Activated CD4-positive, alpha-beta T cell treated with anti-CD3 and anti-CD28 coated beads for 36 hours (primary cell): ENCODE measurements at regions not wholly inside any gene's neighbourhood (a gene's known extent, or its start where the extent isn't known, plus 50 kb on each side); places are given as distances from the start of the nearest gene placed in this dataset.

Experiments
- ATAC-seq: fragments of 200-7000 bp; cut with Tn5 transposase; one replicate; pipeline ENCODE4 v1.10.0; 2021; ENCODE audit warnings: mild to moderate bottlenecking, moderate library complexity
- CTCF ChIA-PET: fragments of 350-600 bp; sonication (Branson Sonifier 250); formaldehyde crosslinking; loops from one replicate; lab custom pipeline; 2021; ENCODE audit warnings: antibody characterized with exemption; lab: Charles Lee
- POLR2A ChIA-PET: fragments of 350-600 bp; sonication (Branson Sonifier 250); formaldehyde crosslinking; loops from one replicate; lab custom pipeline; 2021; ENCODE audit warnings: antibody characterized with exemption, inconsistent platforms; lab: Charles Lee
- DNase-seq: peaks from one replicate; pipeline ENCODE4 v3.0.0-alpha.2; 2020
- H3K27ac Mint-ChIP-seq: one replicate; pipeline ENCODE4 v1.8.0; 2021; ENCODE audit warnings: mixed read lengths
- H3K27me3 Mint-ChIP-seq: one replicate; pipeline ENCODE4 v1.8.0; 2021; ENCODE audit warnings: mixed read lengths
- H3K36me3 Mint-ChIP-seq: one replicate; pipeline ENCODE4 v1.8.0; 2021; ENCODE audit warnings: low read depth, mixed read lengths
- H3K4me1 Mint-ChIP-seq: one replicate; pipeline ENCODE4 v1.8.0; 2021; ENCODE audit warnings: mixed read lengths
- H3K4me3 Mint-ChIP-seq: one replicate; pipeline ENCODE4 v1.8.0; 2021; ENCODE audit warnings: mild to moderate bottlenecking, moderate library complexity, mixed read lengths
- H3K9me3 Mint-ChIP-seq: one replicate; pipeline ENCODE4 v1.8.0; 2021; ENCODE audit warnings: low read depth, mixed read lengths
- intact Hi-C, 2 experiments: fragments of 100-400 bp; cut with DNase I in 1 of 2; cut with micrococcal nuclease in 1 of 2; formaldehyde crosslinking; loops; one replicate each; pipeline versions ENCODE4 v1.14.2 to v1.15.1; 2022 to 2024; cut with DNase I, micrococcal nuclease

DNA sequence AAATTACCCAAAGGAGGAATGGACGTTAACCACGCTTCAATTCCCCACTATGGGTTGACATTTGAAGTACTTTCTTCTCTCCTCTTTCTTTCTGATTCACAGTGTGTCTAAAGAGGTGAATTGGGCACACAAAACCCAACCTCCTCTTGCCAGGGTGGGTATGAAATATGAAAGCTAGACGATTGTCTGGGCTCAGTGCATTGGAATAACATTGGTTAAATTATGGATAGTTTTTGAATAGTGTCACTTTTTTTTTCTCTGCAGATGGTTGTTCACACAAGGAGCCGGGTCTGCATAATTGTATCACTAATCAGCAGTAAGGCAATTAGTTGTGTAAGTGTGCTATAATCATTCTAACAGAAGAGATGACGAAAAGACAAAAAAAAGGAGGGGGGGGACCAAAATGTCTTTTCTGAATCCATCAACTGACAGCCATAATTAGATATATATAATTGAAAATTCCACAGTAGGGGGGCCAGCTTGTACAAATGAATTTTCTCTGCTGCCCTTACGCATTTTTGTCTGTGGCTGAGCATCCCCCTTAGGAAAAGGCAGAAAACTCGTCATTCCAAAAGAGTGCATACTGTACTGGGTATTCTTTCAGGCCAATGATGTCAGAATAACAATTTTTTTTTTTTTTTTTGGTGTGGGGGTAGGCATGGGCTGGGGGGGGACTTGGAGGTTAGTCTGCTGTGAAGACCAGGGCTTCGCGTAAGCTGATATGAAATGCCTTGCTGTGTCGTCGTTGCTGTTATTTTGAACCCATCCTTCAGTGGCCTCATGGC lies 307.5 kb upstream of the SALL1 start:
- intact Hi-C loops = no loop called here
- ChIA-PET CTCF (no interaction called here), POLR2A (no interaction called here)
- Mint-ChIP-seq H3K27me3 (no peaks in the 10 kb centered on the region), H3K4me1 (no peaks in the 10 kb centered on the region), H3K9me3 (peaks cover 8% of the 10 kb centered on the region), H3K4me3 (no peak overlapping the region), H3K36me3 (no peaks in the 10 kb centered on the region), H3K27ac (no peak overlapping the region)
- no peak for ATAC-seq
- no peak for DNase-seq

DNA sequence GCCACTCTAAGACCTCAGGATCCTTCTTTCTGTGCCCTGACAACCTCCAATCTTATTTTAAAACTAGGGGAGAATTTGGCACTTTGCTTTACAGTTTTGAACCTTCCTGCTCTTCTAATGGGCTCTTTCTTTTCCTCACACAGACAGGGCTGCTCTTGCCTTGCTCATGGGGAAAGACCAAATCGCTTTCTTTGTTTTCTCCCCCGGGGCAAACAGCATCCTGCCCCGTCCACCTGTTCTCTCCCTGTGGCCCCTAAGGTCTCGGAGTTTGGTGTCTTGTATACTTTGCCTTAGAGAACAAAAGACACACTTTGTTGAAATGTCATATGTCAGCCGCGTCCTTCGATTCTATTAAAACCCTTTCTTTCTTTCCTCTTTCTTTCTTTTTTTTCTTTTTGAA lies 306.7 kb upstream of the SALL1 start:
- ChIA-PET POLR2A (no interaction called here), CTCF (no interaction called here)
- Mint-ChIP-seq H3K36me3 (no peaks in the 10 kb centered on the region), H3K9me3 (peaks cover 8% of the 10 kb centered on the region), H3K4me1 (no peaks in the 10 kb centered on the region), H3K27me3 (no peaks in the 10 kb centered on the region), H3K4me3 (no peak overlapping the region), H3K27ac (no peak overlapping the region)
- ATAC-seq (no peak), DNase-seq (no peak)
- intact Hi-C loops = no loop called here

DNA sequence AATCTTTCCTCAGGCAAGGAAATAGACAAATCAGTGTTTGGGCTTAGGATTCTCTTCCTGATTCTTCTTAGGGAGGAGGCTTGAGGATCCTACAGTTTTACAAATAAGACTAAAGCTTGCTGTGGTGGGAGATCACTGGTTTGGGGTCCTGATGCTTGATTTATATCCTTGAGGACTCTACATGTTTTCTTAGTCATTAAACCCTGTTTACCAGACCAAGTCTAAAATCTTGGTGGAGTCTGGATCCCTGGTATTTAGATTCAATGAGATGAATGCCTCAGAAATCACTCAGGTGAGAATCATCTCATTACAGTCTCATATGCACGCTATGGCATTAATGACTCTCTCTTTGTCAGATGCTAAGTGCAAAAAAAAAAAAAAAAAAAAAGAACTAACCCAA lies 304.3 kb upstream of the SALL1 start:
- ChIA-PET CTCF (no interaction called here), POLR2A (no interaction called here)
- DNase-seq (no peak), ATAC-seq (no peak)
- Mint-ChIP-seq H3K4me1 (no peaks in the 10 kb centered on the region), H3K9me3 (peaks cover 8% of the 10 kb centered on the region), H3K27ac (no peak overlapping the region), H3K4me3 (no peak overlapping the region), H3K36me3 (no peaks in the 10 kb centered on the region), H3K27me3 (no peaks in the 10 kb centered on the region)
- intact Hi-C loops = no loop called here

DNA sequence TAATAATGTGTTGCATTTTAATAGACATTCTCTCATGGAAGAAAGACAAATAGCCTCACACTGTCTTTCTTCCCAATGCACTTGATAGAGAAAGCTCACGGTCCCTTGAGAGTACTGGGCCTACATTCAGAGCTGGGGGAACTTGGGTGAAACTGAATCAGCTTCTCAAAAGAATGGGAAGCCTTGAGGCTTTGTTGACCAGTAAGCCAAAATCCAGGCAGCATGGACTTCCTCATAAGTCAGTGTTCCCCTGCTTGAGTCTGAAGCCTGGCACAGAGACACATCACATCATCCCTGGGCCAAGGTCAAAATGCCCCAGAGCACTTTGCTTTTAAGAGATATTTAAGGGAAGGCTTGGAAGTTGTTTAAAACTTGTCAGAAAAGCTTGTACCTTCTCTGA lies 302.2 kb upstream of the SALL1 start:
- Mint-ChIP-seq H3K4me3 (no peak overlapping the region), H3K27me3 (no peaks in the 10 kb centered on the region), H3K36me3 (no peaks in the 10 kb centered on the region), H3K27ac (no peak overlapping the region), H3K9me3 (peaks cover 5% of the 10 kb centered on the region), H3K4me1 (no peaks in the 10 kb centered on the region)
- DNase-seq (no peak), ATAC-seq (no peak)
- ChIA-PET CTCF (no interaction called here), POLR2A (no interaction called here)
- intact Hi-C loops = no loop called here

DNA sequence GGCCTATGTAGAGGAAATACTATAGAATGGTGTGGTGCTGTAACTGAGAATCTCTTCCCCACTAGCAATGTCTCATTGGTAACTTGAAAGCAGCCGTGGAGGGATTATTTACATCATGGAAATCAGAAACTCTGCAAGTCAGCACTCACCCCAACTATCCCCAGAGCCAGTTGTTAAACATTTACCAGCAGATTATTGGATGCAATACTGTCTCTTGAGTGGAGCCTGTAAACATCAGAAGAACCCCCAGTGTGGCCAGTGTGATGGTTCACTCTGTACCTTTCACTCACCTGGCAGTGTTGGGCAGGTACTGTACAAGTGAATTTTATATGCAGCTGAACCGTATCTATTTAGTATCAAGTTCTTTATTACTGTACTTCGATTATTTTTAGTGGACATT lies 299.8 kb upstream of the SALL1 start:
- Mint-ChIP-seq H3K27me3 (no peaks in the 10 kb centered on the region), H3K4me1 (no peaks in the 10 kb centered on the region), H3K27ac (no peak overlapping the region), H3K36me3 (no peaks in the 10 kb centered on the region), H3K4me3 (no peak overlapping the region), H3K9me3 (peaks cover 5% of the 10 kb centered on the region)
- ChIA-PET POLR2A (no interaction called here), CTCF (no interaction called here)
- DNase-seq (no peak), ATAC-seq (no peak)
- intact Hi-C loops = no loop called here

DNA sequence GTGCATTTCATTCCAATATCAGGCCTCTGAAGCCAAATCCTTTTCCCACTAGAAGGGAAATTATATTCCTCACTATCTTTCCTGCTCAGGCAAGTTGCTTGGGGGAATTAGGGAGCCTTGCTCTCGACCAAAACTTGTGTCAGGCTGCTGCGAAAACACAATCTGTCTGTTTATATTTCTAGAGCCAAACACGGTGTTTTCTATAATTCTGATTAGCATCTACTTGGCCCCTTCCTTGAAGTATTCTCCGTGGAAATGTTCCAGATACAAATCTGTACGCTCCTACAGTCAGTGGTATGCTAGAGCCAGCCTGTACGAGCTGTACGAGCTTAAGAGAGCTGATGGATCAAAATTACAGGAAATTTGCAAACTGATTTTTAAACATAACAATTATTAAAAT lies 299.3 kb upstream of the SALL1 start:
- Mint-ChIP-seq H3K9me3 (peaks cover 7% of the 10 kb centered on the region), H3K27ac (no peak overlapping the region), H3K27me3 (no peaks in the 10 kb centered on the region), H3K4me1 (no peaks in the 10 kb centered on the region), H3K4me3 (no peak overlapping the region), H3K36me3 (no peaks in the 10 kb centered on the region)
- ChIA-PET POLR2A (no interaction called here), CTCF (no interaction called here)
- ATAC-seq = no peak
- intact Hi-C loops = no loop called here
- no peak for DNase-seq

DNA sequence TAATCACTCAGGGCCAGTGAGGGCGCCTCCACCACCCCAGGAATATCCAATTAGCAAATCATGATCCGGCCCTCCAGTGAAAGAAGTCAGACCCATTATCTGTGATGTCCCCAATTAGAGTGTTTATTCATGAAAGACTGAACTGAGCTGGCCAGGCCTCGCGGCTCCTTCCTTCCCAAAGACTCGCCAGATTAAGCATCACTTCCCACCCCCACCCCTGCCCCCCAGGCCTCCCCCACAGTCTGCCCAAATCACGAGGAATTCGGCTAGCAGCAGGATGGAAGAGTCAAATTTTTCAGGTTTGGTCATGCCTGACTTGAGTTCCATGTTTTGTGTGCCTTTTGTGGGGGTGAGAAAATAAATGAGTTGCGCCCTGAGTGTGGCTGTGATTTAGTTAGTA lies 298.4 kb upstream of the SALL1 start:
- Mint-ChIP-seq H3K27me3 (no peaks in the 10 kb centered on the region), H3K36me3 (no peaks in the 10 kb centered on the region), H3K9me3 (peaks cover 2% of the 10 kb centered on the region), H3K4me1 (no peaks in the 10 kb centered on the region), H3K27ac (no peak overlapping the region), H3K4me3 (no peak overlapping the region)
- ChIA-PET POLR2A (no interaction called here), CTCF (interaction anchor here (0.5 kb wide), 1 partner anchor 537 kb away, joined by 3 read pairs; no protein-coding TSS in a partner anchor)
- no peak for ATAC-seq
- intact Hi-C loops = no loop called here
- no peak for DNase-seq

DNA sequence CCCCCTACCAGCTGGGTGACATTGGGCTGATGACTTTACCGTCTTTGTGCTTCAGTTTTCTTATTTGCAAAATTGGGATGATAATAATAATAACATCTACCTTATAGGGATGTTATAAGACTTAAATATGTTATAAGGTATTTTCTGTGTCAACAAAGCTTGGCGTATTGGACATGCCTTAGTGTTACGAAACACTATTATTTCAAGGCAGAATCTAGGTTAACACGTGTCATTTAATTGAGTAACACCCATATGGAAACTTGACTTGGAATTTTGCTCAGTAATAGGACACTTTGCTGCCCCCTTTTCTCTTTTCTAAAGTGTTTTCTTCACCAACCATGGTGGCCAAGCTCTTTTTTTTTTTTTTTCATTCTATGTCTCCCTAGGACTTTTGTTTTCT lies 294.2 kb upstream of the SALL1 start:
- ATAC-seq (no peak), DNase-seq (no peak)
- peaks cover 12% of the 10 kb centered on the region for H3K27me3 Mint-ChIP-seq
- no peaks in the 10 kb centered on the region for H3K36me3 Mint-ChIP-seq
- peaks cover 2% of the 10 kb centered on the region for H3K9me3 Mint-ChIP-seq
- POLR2A ChIA-PET = no interaction called here
- no peaks in the 10 kb centered on the region for H3K4me1 Mint-ChIP-seq
- intact Hi-C loops = no loop called here
- no peak overlapping the region for H3K27ac Mint-ChIP-seq
- CTCF ChIA-PET = interaction anchor here (0.6 kb wide), 1 partner anchor 10 kb away, joined by 3 read pairs; no protein-coding TSS in a partner anchor
- no peak overlapping the region for H3K4me3 Mint-ChIP-seq

DNA sequence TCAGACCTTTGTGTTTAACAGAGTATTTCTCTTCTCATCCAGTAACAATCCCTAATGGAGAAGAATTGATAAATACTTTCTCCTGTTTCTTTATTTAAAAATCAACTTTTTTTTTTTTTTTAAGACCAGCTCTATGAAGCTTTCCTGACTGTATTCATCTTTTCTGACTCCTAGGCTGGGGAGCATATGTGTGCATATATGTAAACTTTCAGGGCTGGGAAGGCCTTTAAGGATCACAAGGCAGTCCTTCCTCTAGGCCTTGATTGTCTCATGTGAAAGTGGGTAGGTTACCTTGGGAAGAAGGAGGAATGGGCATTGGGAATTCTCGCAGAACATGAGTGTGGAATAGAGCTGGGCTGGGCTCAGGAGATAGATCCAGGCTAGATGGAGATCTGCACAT lies 292.9 kb upstream of the SALL1 start:
- DNase-seq = no peak
- Mint-ChIP-seq H3K9me3 (peaks cover 2% of the 10 kb centered on the region), H3K4me3 (no peak overlapping the region), H3K4me1 (no peaks in the 10 kb centered on the region), H3K27me3 (peaks cover 16% of the 10 kb centered on the region), H3K36me3 (no peaks in the 10 kb centered on the region), H3K27ac (no peak overlapping the region)
- ChIA-PET POLR2A (no interaction called here), CTCF (no interaction called here)
- intact Hi-C loops = no loop called here
- no peak for ATAC-seq

DNA sequence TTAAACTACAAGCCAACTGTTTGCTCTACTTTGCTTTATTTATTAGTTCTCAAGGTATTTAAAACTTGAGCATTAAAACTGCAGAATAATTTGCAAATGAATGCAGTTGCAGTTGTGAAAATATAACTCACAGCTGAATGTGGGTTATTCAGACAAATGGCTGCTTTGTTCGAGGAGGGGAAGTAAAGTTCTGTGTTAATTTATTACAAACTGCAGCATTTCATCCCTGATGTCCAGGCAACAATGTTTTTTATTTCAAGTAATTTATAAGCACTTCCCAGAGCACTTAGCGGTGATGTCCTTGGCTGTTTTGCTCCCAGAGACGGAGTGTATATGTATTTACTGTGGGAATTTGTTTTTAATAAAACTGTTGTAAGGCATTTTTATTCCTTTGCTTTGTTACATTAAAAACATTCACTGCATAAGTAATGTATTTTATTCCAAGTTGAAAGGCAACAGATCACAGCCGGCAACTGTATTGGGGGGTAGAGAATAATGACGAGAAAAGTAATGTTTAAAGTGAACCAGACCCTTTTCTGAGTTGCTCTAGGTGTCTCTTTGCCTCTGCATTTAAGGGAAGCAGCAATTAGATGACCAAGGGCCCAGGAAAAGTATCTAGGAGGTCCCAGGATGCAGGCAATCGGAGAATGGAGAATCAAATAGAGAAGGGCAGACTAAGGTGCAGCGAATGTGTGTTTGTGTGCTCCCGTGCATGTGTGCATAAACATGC lies 291.2 kb upstream of the SALL1 start:
- POLR2A ChIA-PET = no interaction called here
- no peaks in the 10 kb centered on the region for H3K4me1 Mint-ChIP-seq
- peaks cover 16% of the 10 kb centered on the region for H3K27me3 Mint-ChIP-seq
- CTCF ChIA-PET = no interaction called here
- H3K9me3 Mint-ChIP-seq = peaks cover 2% of the 10 kb centered on the region
- intact Hi-C loops = no loop called here
- H3K36me3 Mint-ChIP-seq = no peaks in the 10 kb centered on the region
- H3K27ac Mint-ChIP-seq = no peak overlapping the region
- H3K4me3 Mint-ChIP-seq = no peak overlapping the region
- no peak for ATAC-seq
- no peak for DNase-seq

DNA sequence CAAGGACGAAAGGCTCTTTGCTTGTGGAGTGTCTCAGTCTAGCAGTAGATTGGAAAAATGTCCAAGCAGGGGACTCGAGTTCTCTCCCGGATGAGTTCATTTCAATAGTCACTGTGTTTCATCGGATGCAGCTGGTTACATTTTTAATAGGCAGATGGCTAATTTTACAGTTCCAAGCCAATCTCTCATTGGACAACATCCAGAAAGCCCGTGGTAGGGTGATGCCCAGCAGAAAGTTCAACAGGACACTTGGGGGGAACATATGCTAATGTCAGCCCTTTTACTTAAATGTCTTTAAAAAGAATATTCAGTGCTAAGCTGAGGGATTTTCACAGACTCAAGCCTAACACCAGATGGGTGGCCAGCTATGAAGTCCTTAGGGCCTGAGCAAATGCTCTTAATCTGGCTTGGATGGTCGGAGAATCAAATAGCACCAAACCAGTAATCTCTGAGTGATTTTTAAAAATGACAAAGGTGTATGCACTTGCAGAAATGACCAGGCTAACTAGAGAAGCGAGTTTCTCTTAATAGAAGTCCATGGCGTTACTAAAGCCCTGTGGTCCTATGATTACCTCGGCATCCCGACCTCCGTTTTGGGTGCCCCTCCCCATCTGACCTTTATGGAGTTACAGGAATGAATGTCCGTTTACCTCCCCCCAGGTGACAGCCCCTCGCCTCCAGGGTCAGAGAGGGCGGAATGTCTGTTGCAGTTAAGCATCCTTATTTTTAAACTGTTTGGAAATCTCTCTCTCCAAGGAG lies 289.2 kb upstream of the SALL1 start:
- Mint-ChIP-seq H3K4me3 (no peak overlapping the region), H3K27me3 (peaks cover 16% of the 10 kb centered on the region), H3K4me1 (no peaks in the 10 kb centered on the region), H3K9me3 (no peaks in the 10 kb centered on the region), H3K27ac (no peak overlapping the region), H3K36me3 (no peaks in the 10 kb centered on the region)
- DNase-seq = no peak
- intact Hi-C loops = no loop called here
- ChIA-PET CTCF (no interaction called here), POLR2A (no interaction called here)
- no peak for ATAC-seq

DNA sequence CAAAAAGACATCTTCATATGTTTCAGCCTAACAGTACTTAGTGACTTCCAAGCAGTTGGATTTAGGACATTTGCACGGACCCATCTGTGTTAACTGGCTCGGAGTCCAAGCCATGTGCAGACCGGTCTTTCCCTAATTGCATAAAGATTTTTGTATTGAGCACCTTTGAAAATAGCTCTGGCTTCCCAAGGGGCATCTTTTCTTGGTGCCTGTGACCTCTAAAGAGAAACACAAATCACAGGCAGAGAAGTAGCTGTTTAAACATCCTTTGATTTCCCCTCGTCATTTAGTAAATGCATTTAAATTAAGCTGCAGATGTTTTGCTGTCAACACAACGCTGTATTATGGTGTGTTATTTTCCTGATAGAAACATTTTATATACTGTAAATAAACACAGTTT lies 288.2 kb upstream of the SALL1 start:
- Mint-ChIP-seq H3K27me3 (peaks cover 16% of the 10 kb centered on the region), H3K9me3 (no peaks in the 10 kb centered on the region)

More for the DNA sequence above, 288.2 kb upstream of the SALL1 start:
- CTCF ChIA-PET = no interaction called here
- Mint-ChIP-seq H3K4me1 (no peaks in the 10 kb centered on the region), H3K36me3 (no peaks in the 10 kb centered on the region), H3K4me3 (no peak overlapping the region), H3K27ac (no peak overlapping the region)
- POLR2A ChIA-PET = no interaction called here
- intact Hi-C loops = no loop called here
- DNase-seq (no peak), ATAC-seq (no peak)
